ENCODE measurements at regions not wholly inside any gene's neighbourhood (a gene's known extent, or its start where the extent isn't known, plus 50 kb on each side); places are given as distances from the start of the nearest gene placed in this dataset.

GRCh38 chr13:38013676-38014075 is 144.1 kb upstream of the TRPC4 start:
- no peak overlapping the region for H3K4me3 ChIP-seq (ENCODE audit: low read length)
- H3K9ac ChIP-seq (ENCODE audit: low read length): no peak overlapping the region
- TF ChIP-seq, protein P1, sequence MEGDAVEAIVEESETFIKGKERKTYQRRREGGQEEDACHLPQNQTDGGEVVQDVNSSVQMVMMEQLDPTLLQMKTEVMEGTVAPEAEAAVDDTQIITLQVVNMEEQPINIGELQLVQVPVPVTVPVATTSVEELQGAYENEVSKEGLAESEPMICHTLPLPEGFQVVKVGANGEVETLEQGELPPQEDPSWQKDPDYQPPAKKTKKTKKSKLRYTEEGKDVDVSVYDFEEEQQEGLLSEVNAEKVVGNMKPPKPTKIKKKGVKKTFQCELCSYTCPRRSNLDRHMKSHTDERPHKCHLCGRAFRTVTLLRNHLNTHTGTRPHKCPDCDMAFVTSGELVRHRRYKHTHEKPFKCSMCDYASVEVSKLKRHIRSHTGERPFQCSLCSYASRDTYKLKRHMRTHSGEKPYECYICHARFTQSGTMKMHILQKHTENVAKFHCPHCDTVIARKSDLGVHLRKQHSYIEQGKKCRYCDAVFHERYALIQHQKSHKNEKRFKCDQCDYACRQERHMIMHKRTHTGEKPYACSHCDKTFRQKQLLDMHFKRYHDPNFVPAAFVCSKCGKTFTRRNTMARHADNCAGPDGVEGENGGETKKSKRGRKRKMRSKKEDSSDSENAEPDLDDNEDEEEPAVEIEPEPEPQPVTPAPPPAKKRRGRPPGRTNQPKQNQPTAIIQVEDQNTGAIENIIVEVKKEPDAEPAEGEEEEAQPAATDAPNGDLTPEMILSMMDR (IDR thresholded peaks at IDR 0.05; ENCODE audit: poor library complexity, severe bottlenecking): no peak
- TF ChIP-seq REST (IDR thresholded peaks at IDR 0.05; ENCODE audit: borderline replicate concordance) (no peak), RAD21 (conservative IDR thresholded peaks at IDR 0.05) (no peak), TAF1 (IDR thresholded peaks at IDR 0.05; ENCODE audit: low read depth) (no peak), EP300 (conservative IDR thresholded peaks at IDR 0.05; ENCODE audit: poor library complexity, severe bottlenecking) (no peak), MXI1 (conservative IDR thresholded peaks at IDR 0.05; ENCODE audit: poor library complexity, severe bottlenecking) (no peak), SMC3 (conservative IDR thresholded peaks at IDR 0.05; ENCODE audit: poor library complexity) (no peak)
- H3F3A ChIP-seq (ENCODE audit: insufficient read depth, low read length, poor library complexity, severe bottlenecking): no peaks in the 10 kb centered on the region
- H2AFZ ChIP-seq (ENCODE audit: low read depth, low read length): no peak overlapping the region
- H3K4me2 ChIP-seq (ENCODE audit: low read length): no peak overlapping the region
- no peaks in the 10 kb centered on the region for H3K36me3 ChIP-seq (ENCODE audit: insufficient read depth, low read length)
- H3K27me3 ChIP-seq (ENCODE audit: insufficient read depth, low read depth, low read length): no peaks in the 10 kb centered on the region
- no peaks in the 10 kb centered on the region for H3K9me2 ChIP-seq (ENCODE audit: insufficient read depth, low read length)
- H4K20me1 ChIP-seq (ENCODE audit: insufficient read depth): no peaks in the 10 kb centered on the region
- H3K9me3 ChIP-seq (ENCODE audit: low read length): no peaks in the 10 kb centered on the region
- no peak overlapping the region for H3K27ac ChIP-seq (ENCODE audit: low read length)
- H3K79me2 ChIP-seq (replicated peaks; ENCODE audit: insufficient read depth, low read length): no peaks in the 10 kb centered on the region

- Histone ChIP-seq H3K4me2 (ENCODE audit: low read length) (no peak overlapping the region), H3K9ac (ENCODE audit: low read length) (no peak overlapping the region), H3K79me2 (replicated peaks; ENCODE audit: insufficient read depth, low read length) (no peaks in the 10 kb centered on the region), H3K36me3 (ENCODE audit: insufficient read depth, low read length) (no peaks in the 10 kb centered on the region), H4K20me1 (ENCODE audit: insufficient read depth) (no peaks in the 10 kb centered on the region), H3K4me3 (ENCODE audit: low read length) (no peak overlapping the region), H3K27ac (ENCODE audit: low read length) (no peak overlapping the region), H3K27me3 (ENCODE audit: insufficient read depth, low read depth, low read length) (no peaks in the 10 kb centered on the region), H3K9me3 (ENCODE audit: low read length) (no peaks in the 10 kb centered on the region), H3K9me2 (ENCODE audit: insufficient read depth, low read length) (no peaks in the 10 kb centered on the region), H3F3A (ENCODE audit: insufficient read depth, low read length, poor library complexity, severe bottlenecking) (no peaks in the 10 kb centered on the region), H2AFZ (ENCODE audit: low read depth, low read length) (no peak overlapping the region)
- TF ChIP-seq POLR2AphosphoS5 (IDR thresholded peaks at IDR 0.05) (no peak), RAD21 (conservative IDR thresholded peaks at IDR 0.05) (no peak), MXI1 (conservative IDR thresholded peaks at IDR 0.05; ENCODE audit: poor library complexity, severe bottlenecking) (no peak)
- TF ChIP-seq, protein P1 (IDR thresholded peaks at IDR 0.05; ENCODE audit: poor library complexity, severe bottlenecking): no peak
These were observed 142.5 kb upstream of the TRPC4 start for GRCh38 chr13:38012096-38012495.
